ENCODE measurements at regions not wholly inside any gene's neighbourhood (a gene's known extent, or its start where the extent isn't known, plus 50 kb on each side); places are given as distances from the start of the nearest gene placed in this dataset.

DNA sequence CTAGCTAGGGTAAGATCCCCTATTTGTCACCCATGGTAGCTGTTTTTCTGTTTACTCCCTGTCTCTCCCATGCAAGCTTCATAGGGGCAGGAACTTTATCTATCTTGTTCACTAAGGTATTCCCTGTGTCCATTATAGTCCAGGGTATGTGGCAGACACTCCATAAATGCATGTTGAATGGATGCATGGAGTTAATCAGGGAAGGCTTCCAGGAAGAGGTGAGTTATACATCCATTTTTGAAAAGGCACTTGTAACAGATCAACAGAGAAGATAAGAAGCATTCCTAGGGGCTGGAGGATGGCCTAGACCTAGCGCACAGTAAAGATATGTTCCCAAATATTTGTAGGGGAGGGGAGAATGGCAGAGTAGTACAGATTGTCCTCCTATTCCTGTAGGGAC is 130.3 kb downstream of the BUD13 start:
- DNase-seq (ENCODE audit: low spot score): no peak

DNA sequence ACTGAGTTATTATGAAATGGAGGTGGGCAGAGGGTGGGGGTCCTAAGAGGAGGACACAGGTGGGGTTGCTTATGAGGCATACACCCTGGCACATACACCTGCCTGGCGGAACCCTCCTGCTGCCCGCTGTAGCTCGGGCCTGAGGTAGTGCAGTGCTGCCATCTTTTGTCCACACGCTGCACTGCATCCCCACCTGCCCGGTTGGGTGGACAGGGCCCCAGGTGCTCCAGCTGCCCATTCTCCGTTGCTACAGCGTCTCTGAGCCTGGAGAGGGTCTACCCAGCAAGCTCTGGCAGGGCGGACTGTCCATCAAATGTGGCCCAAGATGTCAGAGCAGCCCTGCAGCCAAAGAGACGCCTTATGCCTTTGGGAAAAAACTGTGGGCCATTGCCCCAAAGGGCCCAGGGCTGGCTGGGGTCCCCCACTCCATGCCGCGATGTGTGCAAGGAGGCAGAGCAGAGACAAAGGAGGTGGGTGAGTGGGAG is 131.2 kb downstream of the BUD13 start:
- DNase-seq (ENCODE audit: low spot score): peak; percentile 45

DNA sequence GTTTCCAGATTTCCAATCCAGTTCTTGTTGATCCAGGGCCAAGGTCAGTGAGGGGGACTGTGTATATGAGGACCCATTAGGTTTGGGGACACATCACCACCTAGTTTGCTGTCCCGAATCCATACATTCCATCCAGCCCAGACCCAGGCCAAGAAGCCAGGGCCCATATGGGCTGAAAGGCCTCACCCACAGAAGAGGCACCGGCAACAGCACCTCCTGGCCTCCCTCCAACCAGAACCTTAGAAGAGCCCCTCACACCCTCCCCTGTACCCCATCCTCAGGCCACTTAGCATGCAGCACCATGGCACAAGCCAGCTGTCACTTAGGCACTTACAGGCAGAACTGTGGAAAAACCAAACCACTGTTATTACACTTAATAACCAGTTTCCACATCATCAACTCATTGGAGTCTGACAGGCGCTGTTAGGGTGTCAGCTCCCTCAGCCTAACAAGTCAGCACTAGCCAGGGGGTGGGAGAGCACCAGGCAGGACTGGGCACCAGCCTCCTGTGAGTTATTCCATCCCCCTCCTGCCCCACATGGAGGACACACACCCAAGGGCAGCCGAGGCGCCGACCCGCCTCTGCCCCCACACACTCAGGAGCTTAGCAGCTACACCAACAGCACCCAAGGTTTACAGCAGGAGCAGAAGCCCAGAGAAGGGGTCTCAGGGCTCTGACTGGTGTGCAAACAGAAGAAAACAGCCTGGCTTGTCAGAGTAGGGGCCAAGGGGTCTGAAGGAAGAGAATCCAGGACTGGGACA is 132.0 kb downstream of the BUD13 start:
- no peak for DNase-seq (ENCODE audit: low spot score)

DNA sequence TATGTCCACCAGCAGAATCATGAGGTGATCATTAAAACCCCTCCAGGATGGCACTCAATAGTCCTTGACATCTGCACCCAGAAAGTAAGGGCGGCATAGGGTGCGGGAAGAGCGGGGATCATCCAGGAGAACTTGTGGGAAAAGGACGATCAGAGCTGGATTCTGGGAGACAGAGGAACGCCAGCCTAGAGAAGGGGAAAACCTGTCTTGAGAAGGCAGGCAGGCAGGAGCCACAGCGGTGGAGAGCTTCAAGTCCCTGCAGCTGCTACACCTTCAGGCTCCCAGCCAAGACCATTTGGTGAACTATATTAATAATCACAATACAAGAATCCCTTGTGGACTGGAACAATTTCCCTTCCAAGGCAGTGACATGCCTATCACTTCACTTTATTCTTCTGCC is 134.3 kb downstream of the BUD13 start:
- DNase-seq (ENCODE audit: low spot score): no peak

DNA sequence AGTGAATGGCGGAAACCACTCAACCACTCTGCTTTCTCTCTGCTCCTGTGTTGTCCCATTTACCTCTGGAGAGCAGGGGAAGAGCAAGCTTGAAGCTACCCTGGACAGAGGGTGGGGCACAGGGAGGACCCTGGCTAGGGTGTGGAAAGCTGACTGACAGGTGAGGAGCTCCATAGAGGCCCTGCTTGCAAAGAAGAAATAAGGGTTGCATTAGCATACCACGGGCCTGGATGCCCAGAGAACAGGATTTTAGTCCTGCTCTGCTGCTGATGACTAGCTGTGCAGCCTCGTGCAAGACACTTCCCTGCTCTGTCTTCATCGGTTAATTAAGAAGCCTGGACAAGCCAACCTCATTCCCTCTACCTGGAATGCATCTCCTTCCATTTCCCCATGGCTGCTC is 135.0 kb downstream of the BUD13 start:
- no peak for DNase-seq (ENCODE audit: low spot score)

DNA sequence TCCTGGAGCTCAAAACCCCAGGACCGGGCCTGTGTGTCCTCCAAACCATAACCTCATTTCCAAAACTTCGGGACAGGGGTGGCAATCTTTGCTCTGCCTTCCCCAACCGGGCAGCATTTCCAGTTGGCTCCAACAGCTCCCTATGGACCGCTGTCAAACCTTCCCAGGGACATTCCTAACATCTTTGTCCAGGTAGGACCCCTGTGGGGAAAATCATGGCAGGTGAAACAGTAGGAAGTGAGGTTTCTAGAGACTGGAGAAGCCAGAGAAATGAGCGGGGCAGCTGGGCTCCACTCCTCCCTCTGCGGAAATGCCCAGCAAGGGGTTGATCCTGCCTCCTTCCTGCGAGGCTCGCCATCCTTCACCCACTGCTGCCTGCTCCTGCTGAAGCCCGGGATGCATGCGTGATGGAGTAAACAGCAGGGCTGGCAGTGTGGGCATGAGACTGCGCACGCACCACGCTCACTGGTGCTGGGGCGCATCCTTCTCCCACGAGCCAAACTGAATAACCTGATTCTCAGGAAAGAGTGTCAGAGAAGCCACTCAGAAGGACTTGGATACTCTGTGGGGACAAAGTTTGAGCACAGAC is 136.4 kb downstream of the BUD13 start:
- no peak for DNase-seq (ENCODE audit: low spot score)

DNA sequence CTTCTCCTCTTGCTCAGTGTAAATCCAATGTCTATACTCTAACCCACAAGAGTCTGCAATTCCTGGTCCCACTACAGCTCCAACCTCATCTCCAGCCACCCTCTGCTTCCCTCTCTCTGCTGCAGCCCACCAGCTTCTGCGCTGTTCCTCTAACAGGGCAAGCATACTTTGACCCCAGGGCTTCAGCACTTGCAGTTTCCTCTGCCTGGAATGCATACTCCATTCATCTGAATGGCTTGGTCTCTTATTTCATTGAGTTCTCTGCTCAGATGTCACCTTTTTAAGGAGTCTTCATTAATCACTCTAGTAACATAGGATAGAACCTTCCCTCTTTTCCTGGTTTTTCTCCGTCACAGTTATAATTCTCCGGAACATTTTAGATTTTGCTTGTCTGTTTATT is 141.6 kb downstream of the BUD13 start:
- no peak for DNase-seq (ENCODE audit: low spot score)

DNA sequence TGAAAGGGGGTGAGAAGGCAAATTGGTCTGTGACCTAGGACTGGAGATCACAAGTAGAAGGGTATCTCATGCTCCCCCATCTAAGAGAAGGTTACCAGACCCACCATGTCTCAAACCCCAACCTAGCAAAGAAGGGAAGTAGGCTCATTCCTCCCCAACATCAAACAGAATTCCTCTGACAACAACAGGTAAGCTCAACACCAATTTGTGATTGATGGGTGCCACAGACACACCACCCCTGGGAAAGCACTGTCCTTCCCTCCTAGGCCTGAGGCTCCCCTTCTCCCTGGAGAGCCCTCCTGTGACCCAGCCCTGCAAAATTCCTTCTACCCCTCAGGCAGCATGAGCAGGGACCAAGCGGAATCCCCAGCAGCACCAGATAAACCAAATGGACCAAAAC is 154.3 kb downstream of the BUD13 start:
- DNase-seq (ENCODE audit: low spot score): no peak

DNA sequence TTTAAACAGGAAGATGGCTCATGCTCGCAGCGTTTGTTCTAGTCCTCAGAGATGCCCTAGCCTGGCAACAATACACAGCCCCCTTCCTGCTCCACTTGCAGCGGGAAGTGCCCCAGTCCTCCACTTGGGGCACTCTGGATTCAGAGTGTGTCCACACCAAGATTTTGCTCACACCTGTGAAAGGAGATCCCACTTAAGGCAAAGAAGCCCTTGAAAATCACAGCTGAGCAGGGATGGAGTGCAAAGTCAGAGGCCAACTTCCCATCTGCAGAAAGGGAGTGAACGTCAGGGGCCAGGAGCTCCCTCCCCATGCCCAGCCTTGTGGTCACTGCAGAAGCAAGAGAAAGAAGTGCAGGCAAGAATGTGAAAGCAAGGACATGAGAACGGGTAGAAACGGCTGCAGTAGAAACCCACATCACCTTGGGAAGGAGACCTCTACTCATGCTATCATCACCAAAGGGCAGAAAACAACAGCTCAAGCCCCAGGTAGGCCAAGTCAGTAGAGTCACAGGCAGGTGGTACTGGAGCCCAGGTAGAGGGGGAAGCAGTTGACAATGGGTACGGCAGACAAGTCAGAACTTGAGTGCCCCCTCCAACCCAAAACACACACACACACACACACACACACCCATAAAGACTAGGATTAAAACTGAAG is 157.4 kb downstream of the BUD13 start:
- DNase-seq (ENCODE audit: low spot score): no peak

DNA sequence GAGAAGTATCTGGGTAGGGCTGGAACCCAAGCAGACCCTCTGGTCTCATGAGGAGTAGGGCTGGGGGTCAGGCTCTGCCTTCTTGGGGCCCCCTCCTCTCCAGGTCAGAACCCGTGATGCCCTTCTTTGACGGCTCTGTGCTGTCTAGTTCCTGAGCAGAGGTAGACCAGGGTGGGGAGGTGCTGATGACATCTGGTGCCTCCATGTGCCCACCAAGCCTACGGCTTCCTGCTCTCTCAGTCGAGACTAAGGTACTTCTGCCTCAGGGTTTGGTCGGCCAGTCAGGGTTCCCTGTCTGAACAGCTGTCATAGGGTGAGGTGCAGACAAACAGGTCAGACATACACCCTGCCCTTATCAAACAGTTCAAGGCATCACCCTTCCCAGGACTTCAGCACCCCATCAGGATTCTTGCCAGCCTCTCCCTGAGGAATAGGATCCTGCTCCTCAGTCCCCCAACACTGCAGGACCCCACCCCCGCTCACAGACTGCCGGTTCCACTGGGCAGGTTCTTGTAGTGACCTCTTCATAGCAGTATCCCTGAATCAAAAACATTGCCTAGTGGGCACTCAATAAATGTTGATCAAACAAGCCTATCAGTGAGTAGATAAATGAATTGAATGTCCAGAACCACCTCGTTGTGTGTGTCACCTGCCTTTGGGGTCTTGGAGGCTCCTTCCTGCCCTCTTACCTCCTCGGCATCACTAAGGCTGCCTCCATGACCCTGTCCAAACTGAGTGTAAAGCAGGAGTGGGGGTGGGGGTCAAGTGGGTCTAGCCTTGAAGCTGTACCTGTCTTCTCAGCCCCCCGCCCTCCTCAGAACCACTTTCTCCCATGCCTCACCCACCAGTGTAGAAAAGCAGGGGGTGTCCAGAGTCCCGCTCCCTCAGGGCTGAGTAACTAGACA is 158.2 kb downstream of the BUD13 start:
- DNase-seq (ENCODE audit: low spot score): no peak

DNA sequence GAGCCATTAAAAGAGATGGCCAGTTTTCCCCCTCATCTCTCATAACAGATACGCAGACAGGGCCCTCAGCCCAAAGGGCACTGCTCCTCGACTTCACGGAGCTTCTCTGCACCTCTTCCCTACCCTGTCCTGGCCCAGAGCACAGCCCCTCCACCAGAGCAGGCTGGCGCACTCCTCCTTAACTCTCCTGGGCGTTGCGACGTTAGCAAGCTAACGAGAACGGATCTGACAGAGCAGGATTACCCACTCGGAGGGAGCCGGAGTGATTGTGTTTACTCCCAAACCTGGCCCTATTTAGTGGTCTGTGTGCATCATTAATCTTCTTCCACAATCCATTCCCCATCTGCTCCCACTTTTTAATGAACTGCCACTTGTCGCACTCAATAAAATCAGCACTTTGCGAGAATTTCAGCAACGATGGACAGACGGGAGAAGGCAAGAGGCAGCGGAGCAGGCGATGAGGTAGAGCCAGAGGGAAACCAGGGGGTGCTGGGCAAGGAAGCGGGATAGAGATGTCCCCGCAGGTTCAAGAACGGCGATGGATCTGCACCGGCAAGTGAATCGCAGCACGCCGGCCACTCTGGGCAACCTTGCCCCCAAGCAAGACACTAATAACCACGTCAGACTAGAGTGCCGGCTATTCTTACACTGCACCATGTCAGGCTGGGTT is 159.4 kb downstream of the BUD13 start:
- DNase-seq (ENCODE audit: low spot score): no peak

DNA sequence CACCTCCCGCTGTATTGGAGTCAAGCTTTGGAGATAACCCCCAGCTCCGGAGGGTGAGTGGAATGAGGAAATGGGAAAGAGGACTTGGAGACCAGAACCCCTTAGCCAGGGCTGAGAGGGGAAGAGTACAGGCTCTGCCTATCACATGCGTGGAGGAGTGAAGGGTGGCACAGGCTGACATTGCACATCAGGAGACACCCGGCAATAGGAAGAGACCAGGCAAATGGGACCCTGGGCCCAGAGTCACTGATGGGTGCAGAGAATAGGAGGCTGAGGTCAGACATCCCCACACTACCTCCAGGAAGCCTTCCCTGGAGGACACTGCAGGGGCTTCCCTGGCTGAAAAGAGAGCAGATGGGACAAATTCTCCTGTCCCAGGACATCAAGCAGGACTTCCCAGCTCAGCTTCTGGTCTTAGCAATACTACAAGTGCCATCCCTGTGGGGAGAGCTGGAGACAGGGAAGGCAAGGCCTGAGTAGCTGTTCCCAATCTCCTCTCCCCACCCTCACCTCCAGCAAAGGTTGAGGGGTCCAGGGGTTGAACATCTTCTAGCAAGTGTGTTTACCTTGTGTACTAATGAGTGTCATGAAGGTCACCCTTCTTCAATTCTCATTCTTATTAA is 160.7 kb downstream of the BUD13 start:
- DNase-seq (ENCODE audit: low spot score): no peak

DNA sequence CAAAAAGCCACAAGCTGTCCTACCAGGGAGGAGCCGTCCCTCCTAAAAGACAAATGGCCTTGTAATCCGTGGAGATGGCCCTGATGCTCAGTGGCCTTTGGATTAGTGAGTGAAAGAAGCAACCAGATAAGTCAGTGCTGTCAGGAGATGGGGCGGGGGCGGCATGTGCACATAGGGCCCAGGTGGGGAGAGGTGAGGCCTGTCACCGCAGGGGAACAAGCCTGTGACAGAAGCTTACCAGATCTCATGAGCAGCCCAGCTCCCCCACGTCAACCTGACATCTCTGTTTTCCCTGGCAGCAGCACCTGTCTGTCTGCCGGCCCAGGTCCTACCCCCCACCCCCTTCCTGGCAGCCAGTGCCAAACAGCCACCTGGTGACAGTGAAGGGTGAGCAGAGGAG is 162.6 kb downstream of the BUD13 start:
- no peak for DNase-seq (ENCODE audit: low spot score)

DNA sequence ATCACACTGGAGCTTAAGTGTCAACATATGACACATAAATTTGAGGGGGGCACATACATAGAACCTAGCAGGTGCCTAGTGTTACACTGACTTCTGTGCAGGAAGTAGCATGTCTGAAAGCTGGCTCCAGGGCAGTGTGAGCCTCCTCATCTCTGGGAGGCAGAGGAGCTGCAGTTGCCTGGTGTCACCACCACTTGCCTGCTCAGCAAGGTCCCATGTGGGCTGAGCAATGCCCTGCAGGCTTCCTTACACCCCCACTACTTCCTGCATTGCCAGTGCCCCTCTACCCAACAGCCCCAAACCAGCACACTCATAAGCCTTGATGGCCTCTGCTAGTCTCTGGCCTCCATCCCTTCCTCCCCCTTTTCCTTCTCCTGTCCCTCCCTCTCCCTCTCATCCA is 165.8 kb downstream of the BUD13 start:
- no peak for DNase-seq (ENCODE audit: low spot score)

DNA sequence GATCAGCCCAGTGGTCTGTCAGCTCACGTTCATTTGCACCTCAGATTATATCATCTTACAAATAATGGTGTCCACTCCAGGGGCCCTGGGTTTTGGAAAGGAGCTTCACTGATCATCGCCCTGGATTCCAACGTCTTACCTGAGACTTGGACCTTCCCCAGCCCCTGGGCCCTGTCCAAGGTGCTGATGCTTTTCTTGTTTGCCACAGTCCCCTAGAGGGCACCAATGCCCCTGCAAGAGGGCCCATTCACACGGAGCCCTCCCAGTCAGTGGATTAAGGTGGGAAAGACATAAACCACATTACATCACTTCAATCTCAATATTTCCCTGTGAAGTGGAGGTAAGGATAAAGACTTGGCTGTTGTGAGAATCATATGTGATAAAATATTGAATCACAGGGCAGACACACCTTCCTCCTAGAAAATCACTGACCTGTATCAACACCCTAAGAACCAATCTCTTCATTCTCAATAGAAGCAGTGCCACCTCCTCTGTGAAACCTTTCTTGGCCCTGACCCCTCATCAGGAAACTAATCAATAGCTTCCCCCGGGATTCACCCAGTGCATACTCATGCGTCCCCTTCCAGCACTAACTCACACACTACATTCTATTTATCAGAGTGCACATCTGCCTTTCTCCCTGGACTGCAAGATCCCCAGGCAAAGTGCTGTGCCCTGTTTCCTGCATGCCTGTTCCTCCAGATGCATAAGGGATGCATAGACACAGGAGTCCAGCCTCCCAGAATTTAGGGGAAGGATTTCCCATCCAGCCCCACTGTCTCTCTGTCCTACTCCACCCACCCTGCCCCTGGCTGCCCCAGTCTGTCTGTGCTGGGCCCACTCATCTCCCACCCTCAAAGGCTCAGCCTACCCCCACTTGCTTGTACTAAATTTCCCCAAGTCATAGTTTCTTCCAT is 167.0 kb downstream of the BUD13 start:
- DNase-seq (ENCODE audit: low spot score): peak; percentile 64

DNA sequence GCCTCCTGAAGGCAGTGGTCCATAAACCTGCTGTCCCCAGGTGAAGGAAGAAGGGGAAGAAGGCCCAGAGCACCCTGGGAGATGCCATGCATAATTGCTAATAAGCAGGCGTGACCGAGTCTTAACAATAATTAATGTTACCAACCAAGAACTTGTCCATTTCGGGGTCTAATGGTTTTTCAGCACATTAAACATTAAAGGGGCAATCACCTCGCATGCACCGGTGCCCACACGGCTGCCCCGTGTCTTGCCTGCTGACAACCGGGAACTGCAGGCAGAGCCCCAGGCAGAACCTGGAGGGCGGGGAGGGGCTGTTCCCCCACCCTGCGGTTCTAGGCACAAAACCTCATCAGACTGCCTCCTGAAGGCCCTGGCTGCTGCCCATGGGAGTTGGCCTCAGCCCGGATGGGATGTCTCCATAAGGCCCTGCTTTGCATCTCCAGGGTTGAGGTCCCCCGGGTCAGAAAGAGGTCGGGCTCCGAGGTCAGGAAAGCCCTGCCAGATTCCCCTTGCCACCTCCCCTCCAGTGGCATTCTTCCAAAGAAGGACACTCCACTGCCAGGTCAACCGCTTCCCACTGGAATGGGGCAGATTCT is 169.0 kb downstream of the BUD13 start:
- no peak for DNase-seq (ENCODE audit: low spot score)

DNA sequence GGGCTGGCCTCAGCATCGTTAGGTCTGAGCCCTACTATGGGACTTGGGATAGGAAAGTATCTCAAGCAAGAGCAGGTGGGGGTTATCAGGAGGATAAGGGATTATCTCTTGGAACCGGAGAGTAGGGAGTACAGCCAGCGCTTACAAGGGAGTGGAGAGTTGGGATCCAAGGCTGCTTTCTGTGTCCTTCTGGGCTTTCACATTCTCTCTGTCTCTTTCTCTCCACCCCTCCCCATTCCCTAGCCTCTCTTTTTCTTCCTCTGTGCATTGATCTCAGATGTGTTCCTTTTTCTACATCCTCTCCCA is 170.2 kb downstream of the BUD13 start:
- no peak for DNase-seq (ENCODE audit: low spot score)

DNA sequence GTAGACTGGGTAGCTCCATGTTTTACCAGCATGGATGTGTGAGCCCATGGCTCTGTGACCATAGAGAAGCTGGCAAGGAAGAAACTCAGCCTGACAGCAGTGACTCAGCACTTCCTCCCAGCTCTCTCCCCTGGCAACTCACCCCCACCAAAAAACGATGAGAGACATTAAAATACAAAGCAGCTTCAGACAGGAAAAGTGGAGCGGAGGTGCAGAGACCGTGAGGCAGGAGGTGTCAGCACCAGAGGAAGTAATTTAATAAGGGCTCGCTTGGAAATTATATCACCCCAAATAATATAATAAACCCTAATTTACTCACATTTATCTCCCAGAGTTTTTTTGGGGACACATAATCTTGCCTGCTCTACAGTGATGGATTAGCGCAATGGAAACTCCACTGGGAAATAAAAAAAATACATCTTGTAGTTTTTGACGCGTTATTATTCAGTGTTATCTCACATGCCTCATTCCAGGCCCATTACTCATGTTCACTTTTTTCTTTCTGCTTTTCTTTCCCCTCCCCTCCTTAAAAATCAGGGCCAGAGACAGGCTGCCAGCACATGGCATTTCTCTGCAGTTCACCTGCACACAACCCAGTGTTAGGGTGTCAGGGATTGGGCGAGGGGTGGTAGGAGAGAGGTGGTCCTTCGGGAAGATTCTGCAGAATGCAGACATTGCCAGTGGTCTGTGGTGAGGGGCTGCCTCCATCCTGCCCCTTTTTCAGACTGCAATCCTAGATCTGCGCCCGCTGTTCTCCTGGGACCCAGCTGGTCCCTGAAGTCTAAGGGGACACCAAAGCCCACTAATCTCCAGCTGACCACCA is 170.8 kb downstream of the BUD13 start:
- no peak for DNase-seq (ENCODE audit: low spot score)

DNA sequence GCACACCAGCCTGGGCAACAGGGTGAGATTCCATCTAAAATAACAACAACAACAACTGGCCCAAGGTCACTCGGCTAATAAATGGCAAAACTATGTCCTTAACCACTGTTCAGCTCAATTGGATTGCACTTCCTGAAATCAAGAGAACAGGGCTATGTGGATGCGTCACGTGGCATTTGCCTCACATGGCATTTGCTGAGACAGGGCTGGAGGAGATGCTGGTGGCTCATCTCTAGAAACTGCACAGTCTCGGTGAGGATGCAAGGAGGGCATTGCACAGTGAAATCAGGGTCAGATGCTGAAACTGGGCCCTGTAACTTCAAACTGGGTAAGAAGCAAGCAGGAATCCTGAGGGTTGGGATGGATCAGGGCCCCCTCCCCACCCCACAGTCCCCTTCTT is 171.9 kb downstream of the BUD13 start:
- no peak for DNase-seq (ENCODE audit: low spot score)

Measured in NAMALWA (cell line).